RPMI8226 (cell line): ENCODE measurements at regions not wholly inside any gene's neighbourhood (a gene's known extent, or its start where the extent isn't known, plus 50 kb on each side); places are given as distances from the start of the nearest gene placed in this dataset.
"Not testable (repeated sequence)": the region's sequence is repeated elsewhere in the genome, so short reads cannot be mapped to it uniquely, and the experiment has no call there.

Source experiments
- DNase-seq: peaks from one replicate; pipeline ENCODE4 v3.0.0-alpha.2; 2015

DNA sequence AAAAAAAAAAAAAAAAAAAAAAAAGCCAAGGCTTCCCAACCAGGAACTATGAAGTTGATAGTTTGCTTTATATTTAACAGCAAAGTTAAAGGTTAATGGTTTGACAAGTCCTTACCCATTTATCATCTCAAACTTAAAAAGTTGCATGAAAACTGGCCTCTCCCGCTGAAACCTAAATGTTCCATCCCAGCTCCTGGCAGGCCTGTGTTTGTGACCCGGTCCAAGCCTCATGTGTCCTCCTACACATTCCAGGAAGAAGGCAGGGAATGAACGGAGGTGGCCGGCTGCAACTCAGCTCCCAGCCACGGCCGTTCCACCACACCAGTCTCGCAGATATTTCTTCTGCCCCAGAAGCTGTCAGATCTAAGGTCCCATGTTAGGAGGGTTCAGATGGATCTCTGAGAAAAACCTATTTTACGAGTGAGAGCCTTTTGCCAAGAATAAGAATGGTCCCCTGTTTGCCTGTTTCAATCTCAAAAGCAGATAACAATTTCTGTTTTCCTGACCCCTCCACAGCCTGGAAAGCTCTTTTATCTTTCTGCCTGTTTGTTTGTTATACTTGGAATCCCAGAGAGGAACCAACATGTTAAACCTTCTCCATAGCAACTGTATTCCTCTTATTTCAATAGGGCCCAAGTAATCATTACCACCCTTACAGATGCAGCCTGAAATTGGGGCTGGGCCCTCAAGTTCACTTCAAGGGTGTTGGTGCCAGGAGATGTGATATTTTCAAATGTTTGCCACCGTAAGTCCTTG, 56.5 kb downstream of the KCTD12 start:
- no peak for DNase-seq

DNA sequence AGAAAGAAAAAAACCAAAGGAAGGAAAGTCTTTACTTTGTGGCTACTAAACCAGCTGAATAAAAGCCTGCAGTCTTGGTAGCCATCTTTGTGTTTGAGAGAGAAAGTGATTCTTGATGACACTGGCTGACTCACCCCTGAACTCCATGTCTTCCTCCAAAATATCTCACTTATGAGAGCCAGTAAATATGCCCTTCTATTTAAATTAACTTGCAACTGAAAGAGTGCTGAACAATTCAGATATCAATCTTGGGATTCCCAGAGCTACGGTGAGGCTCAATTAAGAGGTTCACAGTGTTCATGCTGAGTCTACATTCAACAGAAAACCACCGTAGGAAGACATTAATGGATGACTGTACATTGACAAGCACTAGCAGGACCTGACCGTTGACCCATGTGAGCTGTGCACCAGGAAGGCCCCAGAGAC, 57.9 kb downstream of the KCTD12 start:
- no peak for DNase-seq

DNA sequence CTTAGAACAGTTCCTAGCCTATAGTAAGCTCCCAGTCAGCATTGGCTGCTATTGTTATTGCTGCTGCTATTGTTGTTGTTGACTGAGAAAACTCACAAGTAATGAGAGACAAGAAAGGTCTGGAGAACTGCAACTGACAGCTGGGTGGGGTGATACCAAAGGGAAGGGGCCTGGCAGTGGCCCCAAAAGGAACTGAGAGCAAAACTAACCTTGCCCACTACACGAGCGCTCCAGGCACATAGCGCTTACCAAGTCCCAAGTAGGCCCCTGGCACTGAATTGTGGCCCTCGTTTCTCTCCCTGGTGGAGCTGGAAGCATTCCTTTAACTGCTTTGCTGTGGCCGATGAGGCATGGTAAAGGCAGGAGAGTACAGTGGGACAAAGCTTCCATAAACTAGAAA, 59.7 kb downstream of the KCTD12 start:
- DNase-seq, result no peak

DNA sequence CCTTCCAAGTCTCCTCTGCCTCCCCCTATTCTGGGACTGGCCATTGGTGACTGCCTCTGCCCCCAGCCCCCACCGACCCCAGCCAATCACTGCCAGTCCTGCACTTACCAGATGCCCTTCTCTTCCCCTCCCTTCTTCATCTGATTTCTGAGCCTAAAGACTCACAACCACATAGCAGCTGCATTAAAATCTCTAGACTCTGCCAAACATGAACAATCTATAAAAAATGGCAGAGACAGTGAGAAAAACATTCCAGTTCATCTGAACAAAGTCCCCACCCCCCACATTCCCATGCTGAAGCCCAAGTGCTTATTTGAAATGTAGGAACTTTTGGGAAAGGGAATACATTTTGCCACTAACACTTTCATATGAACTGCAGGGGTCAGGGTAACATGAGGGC, 60.8 kb downstream of the KCTD12 start:
- DNase-seq, result no peak

DNA sequence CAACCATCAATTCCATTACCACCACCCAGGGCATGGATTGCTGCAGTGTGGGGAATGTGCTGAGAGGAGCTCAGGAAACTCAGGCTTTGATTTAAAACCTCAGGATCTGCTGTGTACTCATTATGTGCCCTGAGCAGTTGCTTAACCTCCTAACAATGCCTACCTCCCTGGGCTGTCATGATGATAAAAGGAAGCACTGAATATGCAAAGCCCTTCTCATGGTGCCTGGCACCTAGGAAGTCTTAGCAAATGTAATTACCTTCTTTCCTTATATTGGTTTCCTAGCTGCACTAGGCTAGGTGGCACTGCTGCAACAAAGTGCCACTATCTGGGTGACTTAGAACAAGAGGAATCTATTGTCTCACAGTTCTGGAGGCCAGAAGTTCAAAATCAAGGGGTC, 62.2 kb downstream of the KCTD12 start:
- peak; percentile 27 for DNase-seq

DNA sequence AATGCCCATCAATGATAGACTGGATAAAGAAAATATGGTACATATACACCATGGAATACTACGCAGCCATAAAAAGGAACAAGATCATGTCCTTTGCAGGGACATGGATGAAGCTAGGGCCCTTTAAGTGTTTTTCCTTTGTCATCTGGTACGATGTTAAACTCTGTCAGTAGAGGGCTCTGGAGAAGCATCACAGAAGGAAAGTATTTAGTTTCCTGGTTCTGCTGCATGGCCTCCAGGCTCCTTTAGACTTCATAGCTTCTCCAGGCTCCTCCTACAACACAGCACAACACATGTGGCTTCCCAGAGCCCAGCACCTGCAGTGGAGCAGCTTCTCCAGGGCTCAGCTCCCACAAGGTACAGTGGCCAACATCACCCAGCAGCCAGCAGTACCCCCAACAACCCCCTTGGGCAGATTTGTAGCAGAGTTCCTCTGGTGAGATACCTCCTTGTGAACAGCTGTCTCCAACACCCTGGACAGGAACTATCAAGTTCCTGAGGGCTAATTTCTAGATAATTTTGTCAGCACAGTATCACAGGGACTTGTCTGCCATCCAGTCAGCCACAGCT, 63.4 kb downstream of the KCTD12 start:
- DNase-seq, result peak; percentile 31

DNA sequence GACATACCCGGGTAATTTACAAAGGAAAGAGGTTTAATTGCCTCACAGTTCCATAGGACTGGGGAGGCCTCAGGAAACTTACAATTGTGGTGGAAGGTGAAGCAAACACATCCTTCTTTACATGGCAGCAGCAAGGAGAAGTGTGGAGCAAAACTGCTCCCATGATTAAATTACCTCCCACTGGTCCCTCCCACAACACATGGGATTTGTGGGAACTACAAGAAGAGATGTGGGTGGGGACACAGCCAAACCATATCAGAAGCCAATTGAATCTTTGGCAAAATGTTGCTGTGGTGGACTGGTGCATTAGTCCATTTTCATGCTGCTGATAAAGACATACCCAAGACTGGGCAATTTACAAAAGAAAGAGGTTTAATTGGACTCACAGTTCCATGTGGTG, 65.0 kb downstream of the KCTD12 start:
- DNase-seq, result not testable (repeated sequence)

DNA sequence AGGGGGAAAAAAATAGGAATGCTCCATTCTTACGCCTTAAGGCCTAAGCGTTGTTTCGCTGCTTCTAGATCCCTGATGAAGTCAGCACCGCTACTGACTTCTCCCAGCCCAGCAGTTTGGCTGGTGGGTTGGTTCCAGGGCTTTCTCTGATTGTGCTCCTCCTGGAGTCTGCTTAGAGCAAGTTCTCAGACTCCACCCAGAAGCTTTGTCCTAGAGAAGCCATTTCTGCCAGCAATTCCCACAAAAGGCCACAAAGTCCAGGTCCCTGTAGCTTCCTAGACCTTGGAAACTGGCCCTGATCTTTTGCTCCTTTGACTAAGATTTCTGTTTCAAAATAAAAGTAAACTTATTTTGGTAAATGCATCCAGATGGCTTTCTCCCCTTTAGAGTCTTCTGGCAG, 65.4 kb downstream of the KCTD12 start:
- DNase-seq, result no peak

DNA sequence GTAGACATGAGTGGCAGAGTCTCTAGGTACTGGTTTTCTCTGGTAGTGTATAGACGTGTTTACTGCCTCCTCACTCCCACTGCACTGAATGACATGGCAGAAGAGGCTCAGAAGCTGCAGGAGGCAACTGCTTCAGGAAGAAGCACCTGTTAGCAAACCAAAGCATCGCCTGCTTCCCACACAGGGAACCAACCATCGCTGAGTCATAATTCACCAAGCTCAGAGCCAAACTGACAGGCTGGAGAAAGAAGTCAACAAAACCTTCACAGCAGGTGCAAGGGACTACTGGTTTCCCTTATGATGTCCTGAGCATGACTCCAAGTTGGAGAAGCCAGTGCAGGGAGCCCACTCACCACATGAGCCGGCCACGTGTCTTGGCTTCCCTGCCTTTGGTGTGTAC, 69.8 kb downstream of the KCTD12 start:
- peak; percentile 74 for DNase-seq

DNA sequence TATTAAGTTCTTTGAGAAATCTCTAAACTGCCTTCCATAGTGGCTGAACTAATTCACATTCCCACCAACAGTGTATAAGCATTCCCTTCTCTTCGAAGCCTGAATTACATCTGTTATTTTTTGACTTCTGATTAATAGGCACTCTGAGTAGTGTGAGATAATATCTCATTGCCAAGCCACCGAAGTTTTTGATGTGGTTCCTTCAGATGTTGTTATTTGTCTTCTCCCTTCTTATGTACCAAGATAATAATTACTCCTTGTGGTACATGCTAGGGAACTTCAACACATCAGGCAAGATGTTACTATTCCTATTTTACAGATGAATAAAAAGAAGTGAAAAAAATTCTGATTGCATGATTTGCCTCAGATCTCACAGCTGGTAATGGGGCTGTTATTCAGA, 70.9 kb downstream of the KCTD12 start:
- no peak for DNase-seq

DNA sequence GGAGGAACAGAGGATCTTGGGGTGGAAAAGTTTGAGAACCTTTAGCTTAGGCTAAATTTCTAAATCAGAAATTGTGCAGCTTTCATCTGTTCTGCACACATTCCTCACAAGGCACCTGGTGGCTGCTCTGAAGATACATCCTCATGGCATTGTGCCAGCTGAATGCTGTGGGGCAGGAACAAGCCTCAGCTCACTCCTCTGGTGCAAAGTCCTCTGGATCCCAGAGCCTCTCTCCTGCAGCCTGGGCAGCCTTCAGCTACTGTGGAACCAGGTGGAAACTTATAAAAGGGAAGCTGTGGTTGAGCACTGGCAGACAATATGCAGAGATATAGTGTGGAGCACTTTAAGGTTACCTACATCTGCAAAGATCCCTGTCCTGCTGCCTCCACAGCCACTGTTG, 72.3 kb downstream of the KCTD12 start:
- peak; percentile 92 for DNase-seq

DNA sequence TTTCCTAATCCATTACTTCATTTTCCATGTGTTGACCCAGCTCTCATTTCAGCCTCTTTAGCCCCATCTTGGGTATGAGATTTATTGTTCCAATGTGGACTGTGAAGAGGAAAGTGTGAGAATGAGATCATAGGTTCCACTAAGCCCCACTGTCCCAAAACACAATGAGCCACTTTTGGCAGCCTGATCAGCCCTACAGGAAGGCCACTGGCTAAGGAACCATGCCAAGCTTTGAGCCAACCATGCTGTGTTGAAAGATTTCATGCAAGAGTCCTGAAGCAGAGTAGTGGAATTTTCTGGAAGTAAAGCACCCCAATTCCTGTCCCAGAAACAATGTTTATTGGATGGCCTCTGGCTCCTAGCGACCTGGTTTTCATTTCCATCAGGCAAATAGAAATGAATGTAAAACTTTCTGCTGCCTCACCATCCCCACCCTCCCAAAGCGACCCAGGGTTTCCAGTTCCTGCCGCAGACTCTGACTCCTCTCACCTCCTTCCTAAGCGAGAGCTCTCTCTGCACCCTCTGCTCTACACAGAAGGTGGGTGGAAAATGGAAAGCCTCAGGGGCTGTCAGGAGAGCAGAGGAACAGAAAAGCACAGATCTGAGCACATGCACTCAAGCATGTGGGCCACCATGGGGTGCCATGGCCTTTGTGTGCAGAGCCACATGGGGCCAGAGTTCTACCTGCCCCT, 73.1 kb downstream of the KCTD12 start:
- DNase-seq, result peak; percentile 36

DNA sequence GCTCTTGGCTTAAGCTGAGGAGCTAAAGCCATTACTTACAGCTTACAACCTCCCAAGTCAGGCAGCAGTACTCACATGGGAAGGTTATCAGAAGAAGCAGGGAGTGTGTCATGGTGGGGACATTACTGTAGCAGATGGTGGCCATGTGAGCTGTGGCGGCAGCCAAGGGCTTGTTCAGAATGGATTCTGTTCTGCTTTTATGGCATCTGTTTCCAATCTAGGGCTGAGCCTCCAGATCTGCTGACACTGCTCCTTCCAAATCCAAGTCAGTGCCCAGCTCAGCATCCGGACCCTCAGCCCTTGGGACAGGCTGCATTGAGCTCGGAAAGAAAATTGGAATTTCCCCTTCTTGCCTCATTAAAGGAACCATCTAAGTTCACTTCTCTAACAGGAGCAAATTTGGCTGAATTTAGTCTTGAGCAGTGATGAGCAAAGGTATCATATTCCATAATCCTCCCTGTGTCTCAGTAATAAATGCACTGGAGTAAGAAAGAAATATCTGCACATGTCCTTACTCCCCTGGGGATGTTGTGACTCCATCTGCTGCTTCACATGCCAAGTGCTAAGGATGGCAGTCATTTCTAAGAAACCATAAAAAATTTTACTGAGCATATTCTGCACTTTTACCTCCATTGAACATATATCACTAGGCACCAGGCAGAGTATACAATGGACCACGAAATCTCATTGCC, 73.9 kb downstream of the KCTD12 start:
- peak; percentile 52 for DNase-seq

DNA sequence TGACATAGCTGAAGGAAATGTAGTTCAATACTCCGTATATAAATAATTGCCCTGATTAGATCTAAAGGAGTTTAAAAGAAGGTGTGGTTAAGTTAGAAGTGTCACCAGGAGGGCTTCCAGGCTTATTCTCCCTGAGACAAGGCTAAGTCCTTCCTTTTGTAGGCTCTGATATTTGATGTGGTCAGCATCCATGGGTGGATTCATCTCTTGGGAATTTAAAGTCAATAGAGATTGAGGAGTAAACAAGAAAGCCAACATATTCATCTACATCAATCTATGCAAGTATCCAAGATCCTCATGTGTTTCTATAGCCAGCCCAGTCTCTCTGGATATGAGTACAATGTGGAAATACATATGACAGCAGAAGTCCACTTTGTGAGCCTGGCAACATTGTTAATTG, 76.8 kb downstream of the KCTD12 start:
- no peak for DNase-seq

DNA sequence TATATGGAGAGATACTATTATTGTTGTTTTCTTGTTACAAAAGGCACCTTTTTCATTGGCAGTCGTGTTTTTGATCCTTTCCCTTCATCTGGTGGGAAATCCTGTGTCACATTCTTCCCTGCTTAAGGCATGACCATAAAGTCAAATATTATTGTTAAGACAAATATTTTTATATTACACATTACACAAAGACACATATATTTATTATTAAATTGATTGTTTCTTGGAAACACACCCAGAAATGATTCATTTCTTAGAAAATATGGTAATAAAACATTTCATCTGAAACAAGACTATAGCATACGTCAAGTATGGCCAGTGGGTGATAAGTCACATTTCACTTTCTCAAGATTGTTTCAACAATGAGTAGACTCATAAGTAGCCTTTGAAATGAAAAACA, 77.3 kb downstream of the KCTD12 start:
- no peak for DNase-seq

DNA sequence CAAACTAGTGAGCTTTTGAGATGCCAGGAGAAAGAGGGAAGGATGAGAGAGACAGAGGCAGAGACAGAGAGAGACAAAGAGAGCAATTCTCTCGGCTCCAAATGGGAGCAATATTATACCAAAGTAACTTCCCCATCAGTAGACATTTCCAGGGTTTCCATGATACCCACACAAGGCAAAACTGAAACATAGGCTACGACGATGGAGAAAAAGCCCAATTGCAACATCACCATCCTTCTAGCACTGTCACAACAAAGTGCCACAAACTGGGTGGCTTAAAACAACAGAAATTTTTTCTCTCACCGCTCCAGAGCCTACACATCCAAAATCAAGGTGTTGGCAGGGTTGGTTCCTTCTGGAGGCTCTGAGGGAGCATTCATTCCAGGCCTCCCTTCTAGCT, 81.4 kb downstream of the KCTD12 start:
- no peak for DNase-seq

DNA sequence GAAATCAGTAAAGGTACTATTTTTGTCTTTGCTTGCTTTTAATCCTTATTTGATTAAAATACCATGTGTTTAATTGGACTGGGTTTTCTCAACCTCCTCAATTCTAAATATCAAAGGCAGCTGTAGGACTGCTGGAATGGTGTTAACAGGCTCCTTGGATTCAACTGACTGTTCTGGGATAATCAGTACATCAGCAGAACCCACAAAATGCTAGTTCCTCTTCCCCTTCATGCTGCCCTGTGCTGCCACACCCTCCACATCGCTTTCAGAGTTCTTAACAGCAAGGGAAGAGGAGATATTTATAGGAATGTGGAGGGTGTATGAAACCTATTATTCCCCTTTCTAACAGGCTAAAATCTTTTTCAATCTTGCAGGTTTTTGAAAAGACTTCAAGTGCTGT, 82.4 kb downstream of the KCTD12 start:
- DNase-seq, result no peak

DNA sequence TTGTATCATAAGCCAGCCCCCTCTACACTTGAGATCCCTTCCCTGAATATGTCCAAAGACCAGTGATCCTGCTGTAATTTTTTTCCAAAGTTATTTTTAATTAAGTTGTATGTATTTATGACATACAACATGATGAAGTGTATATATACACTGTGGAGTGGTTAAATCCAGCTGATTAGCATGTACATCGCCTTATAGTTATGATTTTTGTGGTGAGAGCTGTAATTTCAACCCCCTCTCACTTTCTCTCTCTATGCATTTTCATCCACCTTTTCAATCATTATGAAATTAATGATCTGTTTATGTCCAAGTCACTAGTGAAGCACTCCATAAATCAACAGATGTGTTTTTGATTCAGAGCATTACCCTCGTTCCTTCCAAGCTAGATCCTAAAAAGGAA, 85.3 kb downstream of the KCTD12 start:
- DNase-seq, result no peak

DNA sequence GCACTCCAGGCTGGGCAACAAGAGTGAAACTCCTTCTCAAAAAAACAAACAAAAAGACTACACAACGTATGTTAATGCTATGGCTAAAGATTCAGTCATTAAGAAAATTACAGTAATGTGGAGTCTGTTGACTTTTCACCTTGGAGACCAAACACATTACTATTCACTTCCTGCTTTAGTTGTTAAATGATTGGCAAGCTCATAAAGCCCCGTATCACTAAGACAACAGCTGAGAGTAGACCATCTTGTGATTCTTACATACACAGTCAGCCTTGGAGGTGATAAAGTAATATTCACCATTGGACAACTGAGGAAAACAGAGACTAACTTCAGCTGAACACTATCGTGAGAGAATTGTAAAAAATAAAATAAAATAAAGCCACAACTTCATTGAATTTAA, 86.5 kb downstream of the KCTD12 start:
- no peak for DNase-seq

DNA sequence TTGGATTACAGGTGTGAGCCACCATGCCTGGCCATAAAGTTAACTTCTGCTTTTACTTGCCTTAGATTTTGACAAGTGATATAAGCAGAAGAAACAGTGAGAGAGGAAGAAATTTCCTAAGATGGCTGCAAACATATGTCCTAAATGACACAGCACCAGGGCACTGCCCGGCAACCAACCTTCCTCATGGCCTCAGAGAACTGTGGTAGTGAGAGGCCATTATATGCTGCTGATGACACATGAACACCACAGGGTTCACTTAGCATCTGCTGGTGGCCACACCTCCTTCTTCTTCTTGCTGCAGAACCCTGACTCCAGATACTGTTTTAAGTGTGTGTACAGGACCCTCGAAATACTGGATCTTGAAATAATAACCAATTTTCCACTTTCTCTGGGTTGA, 88.2 kb downstream of the KCTD12 start:
- DNase-seq, result peak; percentile 19

DNA sequence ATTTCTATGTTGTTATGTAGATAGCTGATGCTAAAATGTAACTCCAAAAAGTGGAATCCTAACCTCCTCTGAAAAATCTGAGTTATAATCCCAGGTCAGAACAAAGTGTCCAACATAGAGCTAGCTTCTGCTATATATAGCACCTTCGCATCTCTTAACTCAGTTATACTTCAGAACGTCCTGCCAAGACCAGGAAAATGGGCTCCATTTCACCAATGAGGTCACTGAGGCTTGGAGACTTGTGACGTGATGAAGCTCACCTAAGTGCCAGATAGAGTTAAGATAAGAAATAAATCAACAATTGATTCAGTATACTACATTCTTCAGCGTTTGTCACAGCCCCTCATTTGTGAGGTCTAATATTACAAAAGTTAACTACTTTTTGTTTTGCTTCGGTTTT, 88.8 kb downstream of the KCTD12 start:
- DNase-seq, result no peak

DNA sequence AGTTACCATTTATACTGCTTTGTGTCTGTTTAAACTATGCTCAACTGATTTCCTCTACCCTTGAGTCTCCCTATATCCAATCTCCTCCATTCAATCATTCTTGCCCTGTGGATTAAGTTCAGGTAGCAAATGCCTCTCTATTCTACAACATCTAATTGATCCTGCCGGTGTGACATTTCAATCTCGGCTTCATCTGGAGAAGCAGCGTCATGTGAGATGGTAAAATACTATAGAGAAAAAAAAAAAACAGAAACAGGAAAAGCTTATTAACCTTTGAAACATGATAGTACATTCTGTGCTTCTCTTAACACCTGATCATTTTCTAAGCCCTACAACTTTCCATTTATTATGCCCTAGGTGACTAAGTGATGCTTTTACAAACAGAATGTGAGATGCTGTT, 89.4 kb downstream of the KCTD12 start:
- no peak for DNase-seq
